ENCODE measurements at regions not wholly inside any gene's neighbourhood (a gene's known extent, or its start where the extent isn't known, plus 50 kb on each side); places are given as distances from the start of the nearest gene placed in this dataset.
"Not testable (repeated sequence)": the region's sequence is repeated elsewhere in the genome, so short reads cannot be mapped to it uniquely, and the experiment has no call there.

GRCh38 chr4:71882113-71882841 lies 98.4 kb upstream of the GC start:
- Histone ChIP-seq H3K9me3 (ENCODE audit: control extremely low read depth in 1 of 5, control insufficient read depth in 4 of 5, insufficient read depth in 2 of 5, low read depth in 1 of 5, low read length in 4 of 5) (peaks cover 0 to under 1% (median 0%) of the 10 kb centered on the region in 5 experiments), H3K27me3 (replicated peaks in 2 of 5; ENCODE audit: control insufficient read depth in 4 of 5, insufficient read depth in 5 of 5, low read length in 4 of 5) (no peaks in the 10 kb centered on the region), H3K4me3 (ENCODE audit: control insufficient read depth in 1 of 7, extremely low read depth in 1 of 7, insufficient read depth in 4 of 7, low read depth in 2 of 7, low read length in 6 of 7) (no peak overlapping the region), H3K27ac (ENCODE audit: insufficient read depth in 1 of 2, low read depth in 1 of 2, low read length in 2 of 2, poor library complexity in 1 of 2, severe bottlenecking in 2 of 2) (no peak overlapping the region), H3K36me3 (ENCODE audit: control insufficient read depth in 4 of 4, insufficient read depth in 4 of 4, low read length in 3 of 4) (no peaks in the 10 kb centered on the region), H3K4me1 (ENCODE audit: control extremely low read depth in 1 of 4, control insufficient read depth in 4 of 4, insufficient read depth in 4 of 4, low read length in 3 of 4) (no peaks in the 10 kb centered on the region)
- ChIA-PET CTCF (no interaction called here), POLR2A (no interaction called here)
- DNase-seq, result no peak
- 80% methylated on average over 1 of the region's 6 CpGs for WGBS (ENCODE audit: insufficient coverage)

- 100% methylated on average over 4 of the region's 5 CpGs for WGBS (ENCODE audit: insufficient coverage)
- CTCF ChIA-PET; H3K36me3 ChIP-seq (ENCODE audit: control insufficient read depth in 4 of 4, insufficient read depth in 4 of 4, low read length in 3 of 4); H3K9me3 ChIP-seq (ENCODE audit: control extremely low read depth in 1 of 5, control insufficient read depth in 4 of 5, insufficient read depth in 2 of 5, low read depth in 1 of 5, low read length in 4 of 5); H3K4me1 ChIP-seq (ENCODE audit: control extremely low read depth in 1 of 4, control insufficient read depth in 4 of 4, insufficient read depth in 4 of 4, low read length in 3 of 4); H3K4me3 ChIP-seq (ENCODE audit: control insufficient read depth in 1 of 7, extremely low read depth in 1 of 7, insufficient read depth in 4 of 7, low read depth in 2 of 7, low read length in 6 of 7); DNase-seq; POLR2A ChIA-PET; H3K27me3 ChIP-seq (replicated peaks in 2 of 5; ENCODE audit: control insufficient read depth in 4 of 5, insufficient read depth in 5 of 5, low read length in 4 of 5); H3K27ac ChIP-seq (ENCODE audit: insufficient read depth in 1 of 2, low read depth in 1 of 2, low read length in 2 of 2, poor library complexity in 1 of 2, severe bottlenecking in 2 of 2): not testable (repeated sequence)
These were observed 116.5 kb upstream of the GC start for GRCh38 chr4:71900366-71900765.

GRCh38 chr4:71905594-71905993 lies 121.7 kb upstream of the GC start:
- WGBS (ENCODE audit: insufficient coverage), result 100% methylated on average over 1 of the region's 1 CpG

GRCh38 chr4:71906096-71906495 lies 122.2 kb upstream of the GC start:
- DNase-seq, result no peak
- no peaks in the 10 kb centered on the region for H3K4me1 ChIP-seq (ENCODE audit: control extremely low read depth in 1 of 4, control insufficient read depth in 4 of 4, insufficient read depth in 4 of 4, low read length in 3 of 4)
- 83% methylated on average over 1 of the region's 3 CpGs for WGBS (ENCODE audit: insufficient coverage)
- CTCF ChIA-PET, result no interaction called here
- H3K4me3 ChIP-seq (ENCODE audit: control insufficient read depth in 1 of 7, extremely low read depth in 1 of 7, insufficient read depth in 4 of 7, low read depth in 2 of 7, low read length in 6 of 7), result no peak overlapping the region
- POLR2A ChIA-PET, result no interaction called here
- peaks cover 0 to 2% (median 0%) of the 10 kb centered on the region in 5 experiments for H3K9me3 ChIP-seq (ENCODE audit: control extremely low read depth in 1 of 5, control insufficient read depth in 4 of 5, insufficient read depth in 2 of 5, low read depth in 1 of 5, low read length in 4 of 5)
- no peak overlapping the region for H3K27ac ChIP-seq (ENCODE audit: insufficient read depth in 1 of 2, low read depth in 1 of 2, low read length in 2 of 2, poor library complexity in 1 of 2, severe bottlenecking in 2 of 2)
- no peaks in the 10 kb centered on the region for H3K27me3 ChIP-seq (replicated peaks in 2 of 5; ENCODE audit: control insufficient read depth in 4 of 5, insufficient read depth in 5 of 5, low read length in 4 of 5)
- no peaks in the 10 kb centered on the region for H3K36me3 ChIP-seq (ENCODE audit: control insufficient read depth in 4 of 4, insufficient read depth in 4 of 4, low read length in 3 of 4)

More at GRCh38 chr4:71905594-71905993, 121.7 kb upstream of the GC start:
- H3K4me3 ChIP-seq (ENCODE audit: control insufficient read depth in 1 of 7, extremely low read depth in 1 of 7, insufficient read depth in 4 of 7, low read depth in 2 of 7, low read length in 6 of 7); DNase-seq; H3K27ac ChIP-seq (ENCODE audit: insufficient read depth in 1 of 2, low read depth in 1 of 2, low read length in 2 of 2, poor library complexity in 1 of 2, severe bottlenecking in 2 of 2); H3K9me3 ChIP-seq (ENCODE audit: control extremely low read depth in 1 of 5, control insufficient read depth in 4 of 5, insufficient read depth in 2 of 5, low read depth in 1 of 5, low read length in 4 of 5); POLR2A ChIA-PET; H3K27me3 ChIP-seq (replicated peaks in 2 of 5; ENCODE audit: control insufficient read depth in 4 of 5, insufficient read depth in 5 of 5, low read length in 4 of 5); H3K36me3 ChIP-seq (ENCODE audit: control insufficient read depth in 4 of 4, insufficient read depth in 4 of 4, low read length in 3 of 4); H3K4me1 ChIP-seq (ENCODE audit: control extremely low read depth in 1 of 4, control insufficient read depth in 4 of 4, insufficient read depth in 4 of 4, low read length in 3 of 4); CTCF ChIA-PET: not testable (repeated sequence)

GRCh38 chr4:71907071-71907470 lies 123.2 kb upstream of the GC start:
- POLR2A ChIA-PET, result no interaction called here
- H3K36me3 ChIP-seq (ENCODE audit: control insufficient read depth in 4 of 4, insufficient read depth in 4 of 4, low read length in 3 of 4), result no peaks in the 10 kb centered on the region
- H3K4me3 ChIP-seq (ENCODE audit: control insufficient read depth in 1 of 7, extremely low read depth in 1 of 7, insufficient read depth in 4 of 7, low read depth in 2 of 7, low read length in 6 of 7), result no peak overlapping the region
- whole genome bisulfite sequencing (ENCODE audit: insufficient coverage), result 91% methylated on average over 3 of the region's 4 CpGs
- no peaks in the 10 kb centered on the region for H3K4me1 ChIP-seq (ENCODE audit: control extremely low read depth in 1 of 4, control insufficient read depth in 4 of 4, insufficient read depth in 4 of 4, low read length in 3 of 4)
- no peak overlapping the region for H3K27ac ChIP-seq (ENCODE audit: insufficient read depth in 1 of 2, low read depth in 1 of 2, low read length in 2 of 2, poor library complexity in 1 of 2, severe bottlenecking in 2 of 2)
- H3K9me3 ChIP-seq (ENCODE audit: control extremely low read depth in 1 of 5, control insufficient read depth in 4 of 5, insufficient read depth in 2 of 5, low read depth in 1 of 5, low read length in 4 of 5), result peaks cover 0 to 2% (median 0%) of the 10 kb centered on the region in 5 experiments
- no peaks in the 10 kb centered on the region for H3K27me3 ChIP-seq (replicated peaks in 2 of 5; ENCODE audit: control insufficient read depth in 4 of 5, insufficient read depth in 5 of 5, low read length in 4 of 5)
- CTCF ChIA-PET, result no interaction called here
- DNase-seq, result no peak

GRCh38 chr4:71907782-71908181 lies 123.9 kb upstream of the GC start:
- ChIA-PET POLR2A (no interaction called here), CTCF (no interaction called here)
- Histone ChIP-seq H3K9me3 (ENCODE audit: control extremely low read depth in 1 of 5, control insufficient read depth in 4 of 5, insufficient read depth in 2 of 5, low read depth in 1 of 5, low read length in 4 of 5) (peaks cover 0 to 2% (median 0%) of the 10 kb centered on the region in 5 experiments), H3K4me1 (ENCODE audit: control extremely low read depth in 1 of 4, control insufficient read depth in 4 of 4, insufficient read depth in 4 of 4, low read length in 3 of 4) (no peaks in the 10 kb centered on the region), H3K4me3 (ENCODE audit: control insufficient read depth in 1 of 7, extremely low read depth in 1 of 7, insufficient read depth in 4 of 7, low read depth in 2 of 7, low read length in 6 of 7) (no peak overlapping the region), H3K27ac (ENCODE audit: insufficient read depth in 1 of 2, low read depth in 1 of 2, low read length in 2 of 2, poor library complexity in 1 of 2, severe bottlenecking in 2 of 2) (no peak overlapping the region), H3K27me3 (replicated peaks in 2 of 5; ENCODE audit: control insufficient read depth in 4 of 5, insufficient read depth in 5 of 5, low read length in 4 of 5) (no peaks in the 10 kb centered on the region), H3K36me3 (ENCODE audit: control insufficient read depth in 4 of 4, insufficient read depth in 4 of 4, low read length in 3 of 4) (no peaks in the 10 kb centered on the region)
- 100% methylated on average over 1 of the region's 3 CpGs for WGBS (ENCODE audit: insufficient coverage)
- DNase-seq, result no peak

- WGBS (ENCODE audit: insufficient coverage), result no CpG with 5 or more reads among the region's 2 CpGs
- H3K4me1 ChIP-seq (ENCODE audit: control extremely low read depth in 1 of 4, control insufficient read depth in 4 of 4, insufficient read depth in 4 of 4, low read length in 3 of 4), result no peaks in the 10 kb centered on the region
- no peaks in the 10 kb centered on the region for H3K36me3 ChIP-seq (ENCODE audit: control insufficient read depth in 4 of 4, insufficient read depth in 4 of 4, low read length in 3 of 4)
- POLR2A ChIA-PET, result no interaction called here
- CTCF ChIA-PET, result no interaction called here
- no peak for DNase-seq
- no peaks in the 10 kb centered on the region for H3K27me3 ChIP-seq (replicated peaks in 2 of 5; ENCODE audit: control insufficient read depth in 4 of 5, insufficient read depth in 5 of 5, low read length in 4 of 5)
- H3K27ac ChIP-seq (ENCODE audit: insufficient read depth in 1 of 2, low read depth in 1 of 2, low read length in 2 of 2, poor library complexity in 1 of 2, severe bottlenecking in 2 of 2), result no peak overlapping the region
- H3K9me3 ChIP-seq (ENCODE audit: control extremely low read depth in 1 of 5, control insufficient read depth in 4 of 5, insufficient read depth in 2 of 5, low read depth in 1 of 5, low read length in 4 of 5), result peaks cover 0 to 2% (median 0%) of the 10 kb centered on the region in 5 experiments
- no peak overlapping the region for H3K4me3 ChIP-seq (ENCODE audit: control insufficient read depth in 1 of 7, extremely low read depth in 1 of 7, insufficient read depth in 4 of 7, low read depth in 2 of 7, low read length in 6 of 7)
These were observed 118.5 kb upstream of the NPFFR2 start for GRCh38 chr4:71913275-71913674.
